Right lobe of liver (tissue), 6 donors: ENCODE measurements at regions not wholly inside any gene's neighbourhood (a gene's known extent, or its start where the extent isn't known, plus 50 kb on each side); places are given as distances from the start of the nearest gene placed in this dataset.

Source experiments
- ATAC-seq, 4 donors: fragments of 200-7000 bp; cut with Tn5 transposase; one replicate each; pipeline ENCODE4 v1.9.1; 2020; ENCODE audit warnings: mild to moderate bottlenecking in 4 of 4, moderate library complexity in 4 of 4
- DNase-seq, 3 donors: peaks; one replicate each; pipeline ENCODE4 v3.0.0-alpha.2; 2020
- H3K27ac ChIP-seq, 3 donors: fragments of 200-600 bp; one replicate each; pipeline ENCODE4 v1.8.0; 2022
- H3K27me3 ChIP-seq, 2 donors: fragments of 200-600 bp; one replicate each; pipeline ENCODE4 v1.8.0; 2022
- H3K36me3 ChIP-seq, 4 donors: fragments of 200-600 bp; sonication (generic) in 1 of 4; one replicate each; pipeline versions ENCODE4 v1.5.1 to v1.8.0; 2017 to 2022; ENCODE audit warnings: control low read depth in 1 of 4
- H3K4me1 ChIP-seq, 4 donors: fragments of 200-600 bp; sonication (generic) in 1 of 4; one replicate each; pipeline versions ENCODE4 v1.5.1 to v1.8.0; 2017 to 2022; ENCODE audit warnings: control low read depth in 1 of 4
- H3K4me3 ChIP-seq, 3 donors: fragments of 200-600 bp; one replicate each; pipeline ENCODE4 v1.8.0; 2022
- H3K9me3 ChIP-seq, 4 donors: fragments of 200-600 bp; sonication (generic) in 1 of 4; one replicate each; pipeline versions ENCODE4 v1.5.1 to v1.8.0; 2017 to 2022; ENCODE audit warnings: control low read depth in 1 of 4
- POLR2A ChIP-seq: fragments of 450-650 bp; IDR thresholded peaks from one replicate; pipeline ENCODE4 v1.6.1; 2017; ENCODE audit warnings: antibody characterized with exemption, mild to moderate bottlenecking
- WGBS: methylation state at CpG from one replicate; pipeline ENCODE4 v1.1.6; 2018; ENCODE audit warnings: low coverage, low lambda C conversion rate; ENCODE audit not compliant: insufficient coverage; ENCODE audit errors: missing lambda C conversion rate; 5-methylcytosine and 5-hydroxymethylcytosine counted together
- intact Hi-C, 2 donors: fragments of 100-400 bp; cut with DNase I; formaldehyde crosslinking; loops; one replicate each; pipeline versions ENCODE4 v1.11.2 to v1.14.1; 2022
- TF ChIP-seq, protein P1 (sequence below), 4 donors: fragments of 200-600 bp in 3 of 4; fragments of 450-650 bp in 1 of 4; IDR thresholded peaks; one replicate each; pipeline versions ENCODE4 v1.5.1 to v1.8.0; 2016 to 2022; ENCODE audit warnings: antibody characterized with exemption in 4 of 4, mild to moderate bottlenecking in 2 of 4
- donor health status: DM: no; HTN: yes; CAD: no.
- donor health status: DM: no; HTN: no; CAD: no.
- donor health status: DM: no; HTN: no; CAD: no.
- donor health status: DM: no; HTN: yes; CAD: no.
- donor health status: DM: no; HTN: yes; CAD: no.

DNA sequence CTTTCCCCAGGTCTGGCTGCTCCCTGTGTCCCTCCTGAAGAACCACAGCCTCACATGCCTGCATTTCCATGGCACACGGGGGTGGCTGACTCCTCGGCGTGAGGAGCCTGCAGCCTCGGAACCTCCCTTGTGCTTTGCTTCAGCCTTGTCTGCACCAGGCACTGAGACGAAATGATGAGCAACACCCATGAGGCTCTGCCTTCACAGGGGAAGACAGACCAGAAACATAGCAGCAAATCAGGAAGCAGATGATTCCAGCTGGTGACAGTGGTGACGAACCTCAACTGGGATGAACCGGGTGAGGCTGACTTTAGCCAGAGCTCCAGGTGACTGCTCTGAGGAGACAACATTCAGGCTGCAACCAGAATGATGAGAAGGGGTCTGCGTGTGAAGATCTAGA lies 84.5 kb upstream of the SMNDC1 start:
- Histone ChIP-seq H3K27ac (no peak overlapping the region), H3K27me3 (no peaks in the 10 kb centered on the region), H3K9me3 (no peaks in the 10 kb centered on the region), H3K36me3 (no peaks in the 10 kb centered on the region), H3K4me1 (peaks cover 0 to 3% (median 0%) of the 10 kb centered on the region in 4 donors), H3K4me3 (no peak overlapping the region)
- ATAC-seq (no peak), DNase-seq (no peak)
- intact Hi-C loops = no loop called here
- TF ChIP-seq POLR2A = no peak
- TF ChIP-seq, protein P1, sequence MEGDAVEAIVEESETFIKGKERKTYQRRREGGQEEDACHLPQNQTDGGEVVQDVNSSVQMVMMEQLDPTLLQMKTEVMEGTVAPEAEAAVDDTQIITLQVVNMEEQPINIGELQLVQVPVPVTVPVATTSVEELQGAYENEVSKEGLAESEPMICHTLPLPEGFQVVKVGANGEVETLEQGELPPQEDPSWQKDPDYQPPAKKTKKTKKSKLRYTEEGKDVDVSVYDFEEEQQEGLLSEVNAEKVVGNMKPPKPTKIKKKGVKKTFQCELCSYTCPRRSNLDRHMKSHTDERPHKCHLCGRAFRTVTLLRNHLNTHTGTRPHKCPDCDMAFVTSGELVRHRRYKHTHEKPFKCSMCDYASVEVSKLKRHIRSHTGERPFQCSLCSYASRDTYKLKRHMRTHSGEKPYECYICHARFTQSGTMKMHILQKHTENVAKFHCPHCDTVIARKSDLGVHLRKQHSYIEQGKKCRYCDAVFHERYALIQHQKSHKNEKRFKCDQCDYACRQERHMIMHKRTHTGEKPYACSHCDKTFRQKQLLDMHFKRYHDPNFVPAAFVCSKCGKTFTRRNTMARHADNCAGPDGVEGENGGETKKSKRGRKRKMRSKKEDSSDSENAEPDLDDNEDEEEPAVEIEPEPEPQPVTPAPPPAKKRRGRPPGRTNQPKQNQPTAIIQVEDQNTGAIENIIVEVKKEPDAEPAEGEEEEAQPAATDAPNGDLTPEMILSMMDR (IDR thresholded peaks at IDR 0.05) = no peak
- 67% methylated on average over 6 of the region's 8 CpGs for WGBS

DNA sequence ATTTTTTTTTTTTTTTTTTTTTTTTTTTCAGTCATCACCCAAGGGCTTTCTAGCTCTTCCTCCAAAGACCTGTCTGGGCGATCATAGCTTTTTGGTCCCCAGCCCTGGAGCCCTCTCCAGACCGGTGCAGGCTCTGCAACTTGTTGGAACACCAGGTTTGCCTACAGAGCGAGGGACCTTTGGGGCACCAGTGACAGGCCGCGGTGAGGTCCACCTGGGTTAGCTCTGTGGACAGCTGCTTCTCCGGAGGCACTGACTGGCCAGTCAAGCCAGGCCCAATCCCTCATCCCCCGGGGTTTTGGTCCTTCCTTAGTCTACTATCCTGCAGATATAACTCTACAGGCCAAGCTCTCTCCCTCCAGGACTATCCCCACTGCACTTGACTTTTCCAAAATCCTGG lies 86.8 kb upstream of the SMNDC1 start:
- WGBS = 83% methylated on average over 3 of the region's 7 CpGs
- H3K4me3 ChIP-seq = no peak overlapping the region

DNA sequence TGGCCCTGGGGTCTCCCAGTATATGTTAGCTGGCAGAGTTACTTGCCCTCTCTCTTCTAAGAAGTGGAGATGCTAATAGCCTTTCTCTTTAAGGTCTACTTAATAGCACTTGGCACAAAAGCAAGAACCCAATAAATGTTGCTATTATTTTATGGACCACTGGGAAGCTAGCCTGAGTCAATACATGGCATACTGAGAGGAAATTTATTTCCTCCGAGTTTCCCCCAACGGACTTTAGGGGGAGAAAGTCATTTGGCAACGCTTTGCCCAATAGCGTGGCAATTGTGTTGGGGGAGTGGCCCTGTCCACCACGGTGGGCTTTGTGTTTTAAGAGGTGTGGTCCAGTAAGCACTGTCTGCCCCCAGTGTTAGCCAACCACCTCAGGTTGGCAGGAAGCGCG lies 87.4 kb upstream of the SMNDC1 start:
- DNase-seq (no peak), ATAC-seq (no peak)
- no CpG with 5 or more reads among the region's 7 CpGs for whole genome bisulfite sequencing
- intact Hi-C loops = no loop called here
- no peaks in the 10 kb centered on the region for H3K36me3 ChIP-seq
- H3K27ac ChIP-seq = peak overlapping the region in 1 of 3 donors; percentile 23
- no peak overlapping the region for H3K4me3 ChIP-seq
- H3K27me3 ChIP-seq = no peaks in the 10 kb centered on the region
- H3K4me1 ChIP-seq = peaks cover 0 to 11% (median 4%) of the 10 kb centered on the region in 4 donors
- H3K9me3 ChIP-seq = no peaks in the 10 kb centered on the region
- no peak for TF ChIP-seq POLR2A
- TF ChIP-seq, protein P1 (IDR thresholded peaks at IDR 0.05) = no peak

More for the DNA sequence above, 86.8 kb upstream of the SMNDC1 start:
- ATAC-seq = no peak
- H3K36me3 ChIP-seq = no peaks in the 10 kb centered on the region
- H3K27me3 ChIP-seq = no peaks in the 10 kb centered on the region
- intact Hi-C loops = no loop called here
- no peaks in the 10 kb centered on the region for H3K9me3 ChIP-seq
- H3K27ac ChIP-seq = no peak overlapping the region
- TF ChIP-seq, protein P1 (IDR thresholded peaks at IDR 0.05) = no peak
- no peak for TF ChIP-seq POLR2A
- no peak for DNase-seq
- H3K4me1 ChIP-seq = peaks cover 0 to 11% (median 4%) of the 10 kb centered on the region in 4 donors

DNA sequence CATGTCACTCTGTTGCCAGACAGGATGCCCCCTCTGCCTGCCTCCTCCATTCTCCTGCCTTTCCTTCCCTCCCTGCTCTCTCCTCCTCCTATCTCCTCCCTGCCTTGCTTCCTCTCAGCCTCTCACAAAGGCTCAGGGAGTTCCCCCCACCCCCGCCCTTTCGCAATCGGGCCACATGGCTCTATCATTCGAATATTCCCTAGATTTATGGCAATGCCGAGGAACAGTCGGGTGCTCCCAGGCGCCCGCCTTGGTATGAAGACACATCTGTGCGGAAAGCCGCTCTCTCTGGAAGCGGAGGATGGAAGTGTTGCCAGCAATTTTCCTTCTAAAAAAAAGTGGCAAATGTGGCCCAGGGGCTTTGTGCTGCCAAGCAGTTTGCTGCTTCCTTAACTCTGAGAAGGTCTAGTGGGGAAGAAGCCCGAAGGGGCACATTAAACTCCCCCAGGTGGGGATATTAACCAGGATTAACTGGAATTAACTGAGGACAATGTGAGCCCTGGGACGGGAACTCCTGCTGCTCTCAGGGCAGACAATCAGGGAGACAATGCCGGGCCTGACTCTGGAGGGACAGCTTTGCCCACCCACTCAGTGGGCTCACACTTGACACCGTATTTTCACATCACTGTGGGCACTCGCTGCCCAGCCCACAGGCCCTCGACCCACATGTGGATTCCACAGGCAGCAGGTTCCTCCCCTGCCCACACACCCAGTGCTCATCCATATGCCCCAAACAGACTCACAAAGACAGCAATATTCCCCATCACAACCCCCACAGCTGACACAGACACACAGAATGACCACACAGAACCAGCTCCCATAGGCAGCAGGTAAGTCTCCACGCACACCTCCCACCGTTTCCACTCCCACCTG lies 88.4 kb upstream of the SMNDC1 start:
- DNase-seq (peak in 1 of 3 donors; percentile 51), ATAC-seq (peak in 3 of 4 donors; percentile 5 to 29 (median 5))
- Histone ChIP-seq H3K4me3 (no peak overlapping the region), H3K27me3 (no peaks in the 10 kb centered on the region), H3K27ac (peak overlapping the region in 1 of 3 donors; percentile 23), H3K9me3 (no peaks in the 10 kb centered on the region), H3K36me3 (no peaks in the 10 kb centered on the region), H3K4me1 (peaks cover 0 to 11% (median 4%) of the 10 kb centered on the region in 4 donors)
- no peak for TF ChIP-seq POLR2A
- TF ChIP-seq, protein P1 (IDR thresholded peaks at IDR 0.05) = no peak
- 70% methylated on average over 18 of the region's 19 CpGs for WGBS
- intact Hi-C loops = no loop called here
